ENCODE measurements at regions not wholly inside any gene's neighbourhood (a gene's known extent, or its start where the extent isn't known, plus 50 kb on each side); places are given as distances from the start of the nearest gene placed in this dataset.
"Not testable (repeated sequence)": the region's sequence is repeated elsewhere in the genome, so short reads cannot be mapped to it uniquely, and the experiment has no call there.

- DNase-seq (ENCODE audit: low spot score) = no peak
Measured at GRCh38 chr7:148514236-148514635, 76.3 kb upstream of the C7orf33 start.

GRCh38 chr7:148515237-148515636, 75.3 kb upstream of the C7orf33 start:
- no peak for DNase-seq (ENCODE audit: low spot score)

- DNase-seq (ENCODE audit: low spot score) = no peak
Measured at GRCh38 chr7:148515728-148516695, 74.6 kb upstream of the C7orf33 start.

DNA sequence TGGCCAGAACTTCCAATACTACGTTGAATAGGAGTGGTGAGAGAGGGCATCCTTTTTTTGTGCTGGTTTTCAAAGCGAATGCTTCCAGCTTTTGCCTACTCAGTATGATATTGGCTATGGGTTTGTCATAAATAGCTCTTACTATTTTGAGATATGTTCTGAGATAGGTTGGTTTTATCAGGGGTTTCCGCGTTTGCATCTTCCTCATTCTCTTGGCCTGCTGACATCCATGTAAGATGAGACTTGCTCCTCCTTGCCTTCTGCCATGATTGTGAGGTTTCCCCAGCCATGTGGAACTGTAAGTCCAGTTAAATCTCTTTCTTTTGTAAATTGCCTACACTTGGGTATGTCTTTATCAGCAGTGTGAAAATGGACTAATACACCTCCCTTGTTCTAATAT, 71.2 kb upstream of the C7orf33 start:
- not testable (repeated sequence) for DNase-seq (ENCODE audit: low spot score)

GRCh38 chr7:148521271-148521670, 69.3 kb upstream of the C7orf33 start:
- DNase-seq (ENCODE audit: low spot score) = no peak

DNA sequence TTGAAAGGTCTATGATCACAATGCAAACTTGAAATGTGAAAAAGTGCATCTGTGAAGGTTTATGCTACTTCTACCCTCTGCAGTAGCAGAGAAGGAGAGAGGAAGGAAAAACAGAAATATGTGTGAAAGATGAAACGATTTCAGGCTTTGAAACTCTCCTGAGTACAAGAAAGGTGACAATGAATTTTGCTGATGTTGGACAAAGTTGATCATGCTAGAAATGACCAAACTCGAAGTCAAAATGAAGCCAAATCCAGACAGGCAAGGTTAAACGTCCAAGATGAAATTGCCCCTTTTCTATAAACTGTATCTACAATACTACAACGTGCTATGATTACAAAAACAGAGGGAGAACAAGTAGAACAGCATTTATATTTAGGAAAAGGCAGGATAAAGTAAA, 67.0 kb upstream of the C7orf33 start:
- DNase-seq (ENCODE audit: low spot score) = no peak

GRCh38 chr7:148524479-148525224, 65.9 kb upstream of the C7orf33 start:
- DNase-seq (ENCODE audit: low spot score) = no peak

DNA sequence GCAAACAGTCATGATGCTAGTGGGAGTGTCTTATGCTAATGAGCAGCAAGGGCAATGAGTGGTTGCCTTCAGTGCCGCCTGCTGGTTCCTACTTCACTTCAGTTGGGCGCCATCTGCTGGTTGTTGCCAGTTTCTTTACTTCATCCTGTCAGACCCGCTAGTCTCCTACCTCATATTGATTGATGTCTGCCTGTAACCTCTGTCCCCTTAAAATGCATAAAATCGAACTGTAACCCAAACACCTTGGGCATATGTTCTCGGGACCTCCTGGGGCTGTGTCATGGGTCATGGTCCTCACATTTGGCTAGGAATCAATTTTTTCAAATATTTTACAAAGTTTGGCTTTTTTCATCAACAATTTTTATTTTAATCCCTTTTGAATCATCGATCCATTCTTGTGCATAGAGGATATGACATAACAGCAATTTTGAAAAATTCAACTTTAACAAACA, 62.8 kb upstream of the C7orf33 start:
- DNase-seq (ENCODE audit: low spot score) = peak; percentile 75

- no peak for DNase-seq (ENCODE audit: low spot score)
Measured at GRCh38 chr7:148535217-148535616, 55.3 kb upstream of the C7orf33 start.

- no peak for DNase-seq (ENCODE audit: low spot score)
Measured at GRCh38 chr7:148537435-148537834, 53.1 kb upstream of the C7orf33 start.

- no peak for DNase-seq (ENCODE audit: low spot score)
Measured at GRCh38 chr7:148540041-148540738, 50.4 kb upstream of the C7orf33 start.
